T47D (cell line): ENCODE measurements at regions not wholly inside any gene's neighbourhood (a gene's known extent, or its start where the extent isn't known, plus 50 kb on each side); places are given as distances from the start of the nearest gene placed in this dataset.
"Not testable (repeated sequence)": the region's sequence is repeated elsewhere in the genome, so short reads cannot be mapped to it uniquely, and the experiment has no call there.

Source experiments
- DNase-seq, 2 experiments: peaks; one replicate each; pipeline versions ENCODE4 v3.0.0 to v3.0.0-alpha.2; 2011 to 2012; ENCODE audit warnings: low read depth in 1 of 2, low spot score in 1 of 2
- in situ Hi-C: cut with HindIII; loops from 2 replicates; pipeline ENCODE4 v1.10.0; 2016; ENCODE audit warnings: low sequenced_read_pairs, low pct_unique_long_range_greater_than_20kb

DNA sequence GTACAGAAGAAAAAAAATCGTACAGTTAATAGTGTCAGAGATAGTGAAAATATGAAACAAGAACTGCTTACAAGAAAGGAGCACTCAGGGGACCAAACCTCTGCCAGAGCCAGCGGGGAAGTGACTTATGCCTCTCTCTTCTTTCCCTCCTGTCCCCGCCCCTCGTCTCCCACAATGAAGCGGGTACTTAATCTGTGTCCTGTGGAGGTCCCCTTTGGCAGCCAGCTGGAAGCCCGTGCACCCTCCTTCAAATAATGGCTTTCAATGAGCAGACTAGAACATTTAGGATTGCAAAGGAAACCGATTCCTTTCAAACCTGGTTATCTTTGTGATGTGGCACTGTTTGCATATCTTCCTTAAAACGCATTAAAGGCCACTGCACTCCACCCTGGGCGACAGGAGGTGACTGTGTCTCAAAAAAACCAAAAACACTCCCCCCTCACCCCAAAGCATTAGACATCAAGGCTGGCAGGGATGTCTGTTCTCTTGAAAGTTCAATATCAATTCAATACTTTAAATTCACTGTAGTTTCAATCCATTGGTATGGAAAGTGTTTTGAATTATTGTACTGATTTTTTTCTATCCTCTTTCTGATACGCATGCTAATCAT lies 51.7 kb downstream of the PPIAL4C start:
- DNase-seq, in situ Hi-C loops: not testable (repeated sequence)

DNA sequence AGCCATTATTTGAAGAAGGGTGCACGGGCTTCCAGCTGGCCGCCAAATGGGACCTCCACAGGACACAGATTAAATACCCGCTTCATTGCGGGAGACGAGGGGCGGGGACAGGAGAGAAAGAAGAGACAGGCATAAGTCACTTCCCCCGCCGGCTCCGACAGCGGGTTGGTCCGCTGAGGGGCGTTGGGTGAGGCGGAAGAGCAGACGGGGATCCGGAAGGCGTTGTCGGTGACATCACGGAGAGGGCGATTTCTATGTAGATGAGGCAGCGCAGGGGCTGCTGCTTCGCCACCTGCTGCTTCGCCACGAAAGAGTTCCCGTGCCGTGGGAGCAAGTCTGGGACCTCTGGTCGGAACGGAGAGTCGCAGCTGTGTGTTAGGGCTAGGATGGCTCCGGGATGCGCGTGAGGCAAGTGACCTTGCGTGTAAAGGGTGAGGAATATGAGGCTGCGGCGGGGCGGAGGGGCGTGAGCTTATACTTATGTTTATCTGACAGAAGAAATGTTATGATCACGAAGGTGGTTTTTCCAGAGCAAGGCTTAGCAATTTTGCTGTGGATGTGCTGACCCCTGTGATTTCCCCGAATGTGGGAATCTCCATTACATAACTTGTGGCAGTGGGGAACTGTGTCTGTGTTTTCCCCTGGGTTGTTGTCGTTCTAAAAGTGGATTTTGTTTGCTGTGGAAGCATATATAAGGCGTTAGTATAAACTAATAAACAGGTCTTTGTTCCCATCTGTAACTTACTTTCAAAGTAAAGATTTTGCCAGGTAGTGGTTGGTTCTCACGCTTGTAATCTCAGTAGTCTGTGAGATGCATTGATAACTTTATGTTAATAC lies 52.9 kb downstream of the PPIAL4C start:
- in situ Hi-C loops, result not testable (repeated sequence)
- peak; percentile 3 to 84 for DNase-seq

DNA sequence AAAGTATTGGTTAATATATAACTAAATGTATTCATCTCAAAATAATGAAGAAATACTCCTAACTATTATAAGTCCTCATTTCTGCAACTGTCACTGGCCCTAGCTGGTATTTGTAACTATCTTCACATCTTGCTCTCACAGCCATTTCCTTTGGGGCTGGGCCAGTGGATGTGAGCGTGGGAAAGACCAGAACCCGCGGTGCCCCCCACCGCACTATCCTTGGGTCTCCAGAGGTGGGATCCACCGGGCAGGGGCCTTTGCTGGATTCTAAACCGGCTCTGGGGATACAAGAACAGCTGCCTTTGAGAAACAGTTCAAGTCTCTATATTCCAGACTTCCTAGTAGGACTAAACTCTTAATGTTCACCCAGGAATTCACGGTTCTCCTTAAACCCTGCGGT lies 54.8 kb downstream of the PPIAL4C start:
- in situ Hi-C loops, DNase-seq: not testable (repeated sequence)

DNA sequence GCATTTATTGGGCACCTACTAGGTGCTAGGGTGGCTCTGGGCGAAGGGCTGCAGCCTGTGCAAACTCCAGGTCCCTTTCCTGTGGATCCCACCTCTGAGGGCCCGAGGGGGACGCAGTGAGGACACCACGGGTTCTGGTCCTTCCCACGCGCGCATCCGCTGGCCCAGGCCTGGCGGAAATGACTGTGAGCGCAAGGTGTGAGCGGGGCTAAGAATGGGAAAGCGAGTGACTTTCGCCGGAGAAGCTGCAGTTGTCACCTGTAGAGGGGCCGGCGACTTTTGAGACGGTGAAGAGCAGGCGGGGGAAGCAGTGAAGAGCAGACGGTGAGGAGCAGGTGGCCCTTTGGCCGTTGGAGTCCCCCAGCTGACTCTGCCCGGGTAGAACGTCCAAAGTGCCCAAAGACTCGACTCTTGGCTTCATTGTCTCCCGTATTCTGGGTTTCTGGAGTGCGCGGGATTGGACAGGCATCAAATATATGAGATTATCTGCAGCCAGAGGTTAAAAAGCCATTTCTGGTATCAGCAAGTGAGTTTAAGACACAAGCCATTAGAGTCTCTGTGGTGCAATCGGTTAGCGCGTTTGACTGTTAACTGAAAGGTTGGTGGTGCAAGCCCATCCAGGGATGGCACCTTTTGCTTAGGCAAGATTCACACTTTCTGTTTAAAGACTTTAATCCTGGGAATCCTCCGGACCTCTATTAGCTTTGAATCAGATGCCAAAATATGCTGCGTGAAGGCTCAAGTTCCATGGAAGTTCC lies 55.4 kb downstream of the PPIAL4C start:
- in situ Hi-C loops, DNase-seq: not testable (repeated sequence)

DNA sequence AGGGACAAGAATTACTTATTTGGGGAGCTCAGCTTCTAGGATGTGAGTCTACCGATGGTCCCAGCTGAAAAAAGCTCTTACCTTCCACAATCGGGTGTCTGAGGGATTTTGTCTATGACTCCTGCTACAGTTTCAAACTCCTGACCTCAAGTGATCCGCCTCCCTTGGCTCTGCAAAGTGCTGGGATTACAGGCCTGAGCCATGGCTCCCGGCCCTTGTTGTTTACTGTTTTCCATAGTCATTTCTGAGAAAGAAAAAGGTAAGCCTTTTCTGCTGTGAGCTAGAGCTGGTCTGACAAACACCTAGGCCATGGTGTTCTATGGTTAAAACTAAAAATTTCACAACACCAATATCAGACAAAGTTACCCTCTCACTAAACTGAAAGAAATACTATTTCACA lies 57.5 kb downstream of the PPIAL4C start:
- DNase-seq, result not testable (repeated sequence)

DNA sequence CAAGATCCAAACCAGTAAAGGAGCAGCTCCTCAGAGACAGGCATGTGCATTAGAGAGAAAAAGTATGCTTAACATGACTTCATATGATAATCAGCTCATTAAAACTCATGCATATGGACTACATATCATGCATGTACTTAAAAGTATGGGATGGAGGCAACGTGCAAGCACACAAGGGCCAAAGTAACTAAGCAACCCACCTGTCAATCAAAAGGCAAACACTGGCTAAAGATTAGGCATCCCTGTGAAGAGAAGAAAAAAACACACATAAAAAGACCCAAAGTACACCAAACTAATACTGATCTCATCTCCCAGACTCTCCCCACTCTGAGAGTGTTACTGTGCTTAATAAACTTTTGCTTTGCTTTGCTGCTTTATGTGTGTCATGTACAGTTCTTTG lies 61.2 kb downstream of the PPIAL4C start:
- in situ Hi-C loops, DNase-seq: not testable (repeated sequence)

More for the DNA sequence above, 57.5 kb downstream of the PPIAL4C start:
- in situ Hi-C loops, result not testable (repeated sequence)

DNA sequence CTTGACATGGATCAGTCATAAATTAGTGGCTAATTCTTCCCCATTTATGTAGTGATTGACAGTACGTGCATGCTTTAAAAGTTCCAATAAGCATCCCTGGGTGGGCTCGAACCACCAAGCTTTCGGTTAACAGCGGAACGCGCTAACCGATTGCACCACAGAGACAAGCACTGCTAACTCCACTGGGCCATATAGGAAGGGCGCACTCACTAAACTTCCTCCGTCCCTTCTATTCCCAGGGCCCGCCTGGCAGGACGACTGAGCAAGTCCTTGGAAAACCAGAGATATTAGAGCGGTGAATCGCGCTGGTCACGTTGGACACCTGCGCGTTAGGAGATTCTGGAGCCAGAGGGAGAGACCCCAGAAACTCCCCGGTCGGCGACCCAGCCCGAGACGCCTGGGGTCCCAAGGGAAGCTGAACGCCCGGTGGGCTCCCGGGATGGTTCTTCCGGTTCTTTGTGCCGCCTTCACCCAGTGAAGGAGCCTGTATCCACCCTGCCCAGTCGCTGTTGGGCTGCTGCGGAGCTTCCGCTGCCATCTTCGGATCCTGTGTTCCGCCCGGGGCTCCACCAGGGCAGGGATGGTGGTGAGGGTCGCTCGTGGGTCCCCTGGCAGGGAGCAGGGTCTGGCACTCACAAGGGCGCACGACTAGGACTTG lies 62.8 kb downstream of the PPIAL4C start:
- in situ Hi-C loops, result not testable (repeated sequence)
- DNase-seq, result peak in 1 of 2 experiments; percentile 22

DNA sequence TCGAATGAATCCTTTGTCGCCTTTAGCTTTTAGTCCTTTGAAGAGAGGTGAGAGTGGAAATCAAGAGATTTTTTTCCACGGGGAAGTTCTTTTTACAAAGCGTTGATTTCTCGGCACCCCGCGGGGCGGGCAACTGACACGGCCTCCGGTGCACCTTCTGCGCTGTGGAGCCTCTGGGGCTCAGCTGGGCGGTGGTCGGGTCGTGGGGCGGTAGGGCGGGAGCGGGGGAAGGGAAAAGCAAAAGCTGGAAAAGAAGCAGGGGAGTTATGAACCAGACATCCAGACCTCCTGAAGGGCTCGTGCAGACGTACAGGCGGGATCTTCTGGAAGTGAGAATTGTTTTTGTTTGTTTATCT lies 63.3 kb downstream of the PPIAL4C start:
- in situ Hi-C loops, DNase-seq: not testable (repeated sequence)

DNA sequence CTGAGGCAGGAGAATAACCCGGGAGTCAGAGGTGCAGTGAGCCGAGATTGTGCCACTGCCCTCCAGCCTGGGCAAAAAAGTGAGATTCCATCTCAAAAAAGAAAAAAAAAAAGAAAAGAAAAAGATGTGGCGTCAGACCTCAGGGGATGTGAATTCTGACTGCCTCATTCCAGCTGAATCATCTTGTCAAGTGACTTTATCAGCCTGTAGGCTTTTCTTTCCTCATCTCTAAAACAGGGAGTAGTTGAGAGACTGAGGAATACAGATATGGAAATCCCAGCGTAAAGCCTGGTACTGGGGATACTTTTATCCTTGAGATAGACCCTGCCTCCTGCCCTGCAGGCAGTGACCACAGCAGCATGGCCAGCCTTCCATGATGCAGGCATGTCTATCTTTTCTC lies 74.1 kb downstream of the PPIAL4C start:
- in situ Hi-C loops, DNase-seq: not testable (repeated sequence)

DNA sequence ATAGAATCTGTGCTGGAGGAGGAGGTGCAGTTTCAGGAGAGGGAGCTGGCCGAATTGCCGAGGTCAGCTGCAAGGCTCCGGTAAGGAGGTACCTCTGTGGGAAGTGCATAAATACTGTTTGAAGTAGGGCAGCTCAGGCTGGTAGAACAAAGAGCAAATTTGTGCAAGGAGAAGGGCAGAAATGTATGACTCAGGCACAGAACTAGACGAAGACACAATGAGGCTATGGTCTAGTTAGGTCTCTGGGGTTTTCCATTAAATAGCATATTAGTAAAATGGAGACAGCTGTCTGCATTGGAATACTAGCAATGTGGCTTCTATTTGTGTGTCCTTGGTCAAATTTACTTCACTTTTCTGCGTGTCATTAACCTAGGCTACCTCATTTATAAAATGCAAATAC lies 74.5 kb downstream of the PPIAL4C start:
- DNase-seq, in situ Hi-C loops: not testable (repeated sequence)

DNA sequence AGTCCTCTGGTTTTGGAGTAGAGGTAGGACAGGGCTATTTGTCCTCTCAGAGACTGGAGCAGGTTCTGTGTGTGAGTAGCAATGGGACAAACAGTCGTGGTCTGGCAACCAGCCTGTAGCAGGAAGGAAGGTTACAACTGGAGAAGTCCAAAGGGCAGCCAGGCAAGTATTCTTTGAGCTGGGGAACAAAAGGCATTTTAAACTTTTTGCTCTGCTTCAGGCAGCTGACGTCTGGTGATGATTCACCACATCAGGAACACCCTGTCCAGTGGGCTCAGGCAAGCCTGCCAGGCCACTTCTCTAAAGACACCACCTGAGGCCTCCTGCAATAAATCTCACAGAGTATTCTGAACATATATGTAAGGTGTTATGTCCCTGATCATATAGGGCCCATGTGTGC lies 81.0 kb downstream of the PPIAL4C start:
- not testable (repeated sequence) for DNase-seq

DNA sequence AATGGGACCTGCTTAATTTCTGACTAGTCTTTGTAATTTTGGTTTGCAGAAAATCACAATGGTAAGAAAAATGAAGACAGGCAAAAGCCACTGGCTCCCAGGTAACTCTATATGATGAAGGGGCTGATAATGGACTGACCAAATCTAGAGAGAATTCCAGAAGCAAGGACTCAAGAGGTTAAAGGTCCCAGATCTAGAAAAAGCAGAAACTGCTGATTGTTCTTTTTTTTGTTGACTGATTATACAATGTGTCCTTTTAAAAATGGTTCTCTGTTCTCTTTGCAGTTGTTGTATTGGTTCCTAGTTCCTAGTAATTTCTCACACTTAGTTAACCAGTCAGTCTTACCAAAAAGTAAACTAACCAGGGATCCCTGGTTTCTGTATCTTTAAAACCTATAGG lies 81.4 kb downstream of the PPIAL4C start:
- DNase-seq, in situ Hi-C loops: not testable (repeated sequence)

More for the DNA sequence above, 81.0 kb downstream of the PPIAL4C start:
- in situ Hi-C loops, result not testable (repeated sequence)

DNA sequence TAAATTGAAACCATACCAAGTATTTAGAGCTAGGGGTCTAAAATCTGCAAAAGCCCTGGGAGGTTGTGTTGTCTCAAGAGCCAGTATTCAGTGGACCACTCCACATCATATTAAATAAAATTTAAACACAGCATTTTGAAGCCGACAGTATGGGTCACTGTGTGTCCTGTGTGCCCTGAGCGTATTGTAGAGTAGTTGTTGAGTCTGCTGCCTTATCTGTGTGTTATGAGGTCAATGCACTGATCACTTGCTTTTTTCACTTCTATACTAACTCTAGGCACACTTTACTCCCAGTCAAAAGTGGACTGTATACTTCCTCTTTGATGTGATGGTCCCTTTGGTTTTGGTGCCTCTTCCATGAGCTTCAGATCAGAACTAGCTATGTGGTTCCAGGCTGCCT lies 81.9 kb downstream of the PPIAL4C start:
- in situ Hi-C loops, DNase-seq: not testable (repeated sequence)

DNA sequence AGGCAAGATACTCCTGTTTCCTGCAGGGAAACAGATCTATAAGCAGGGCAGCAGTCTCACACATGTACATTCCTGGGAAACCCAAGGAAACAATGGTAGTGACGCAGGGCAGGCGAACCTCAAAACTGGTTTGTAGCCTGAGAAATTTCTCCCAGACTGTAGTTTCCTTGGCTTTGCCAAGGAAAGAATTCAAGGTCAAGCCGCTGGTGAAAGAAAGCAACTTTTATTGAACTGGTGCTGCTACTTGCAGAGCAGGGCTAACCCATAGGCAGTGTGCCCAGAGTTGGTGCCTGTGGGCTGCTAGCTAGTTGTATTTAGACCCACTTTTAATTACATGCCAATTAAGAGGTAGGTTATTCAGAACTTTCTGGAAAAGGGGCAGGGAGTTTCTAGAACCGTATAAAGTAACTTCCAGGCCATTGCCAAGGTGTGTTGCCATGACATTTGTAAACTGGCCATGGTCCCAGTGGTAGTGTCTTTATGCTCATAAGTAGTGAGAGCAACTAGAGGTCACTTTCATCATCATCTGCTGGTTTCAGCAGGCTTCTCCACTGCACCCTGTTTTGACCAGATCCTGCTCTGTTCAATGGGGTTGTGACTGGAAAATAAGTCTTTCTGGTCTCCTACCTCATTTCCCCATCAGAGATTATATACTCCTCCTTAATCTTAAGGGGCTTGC lies 89.7 kb downstream of the PPIAL4C start:
- DNase-seq, in situ Hi-C loops: not testable (repeated sequence)

DNA sequence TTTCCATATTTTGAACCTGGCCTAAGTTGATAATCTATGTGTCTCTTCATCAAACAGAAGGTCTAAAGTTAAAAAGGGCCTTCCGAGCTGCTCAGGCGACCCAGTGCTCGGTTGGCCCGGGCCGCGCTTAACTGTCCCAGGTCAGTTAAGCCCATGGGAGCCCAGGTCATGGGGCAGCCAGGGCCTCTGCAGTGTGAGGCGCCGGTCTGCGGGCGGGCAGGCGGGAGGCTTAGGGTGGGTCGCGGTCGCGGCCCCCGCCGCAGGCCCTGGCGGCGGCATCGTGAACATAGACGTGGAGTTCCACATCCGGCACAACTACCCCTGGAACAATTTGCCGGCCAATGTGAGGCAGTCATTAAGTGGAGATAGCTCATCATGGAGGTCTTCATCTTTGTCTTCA lies 91.3 kb downstream of the PPIAL4C start:
- in situ Hi-C loops, result not testable (repeated sequence)

DNA sequence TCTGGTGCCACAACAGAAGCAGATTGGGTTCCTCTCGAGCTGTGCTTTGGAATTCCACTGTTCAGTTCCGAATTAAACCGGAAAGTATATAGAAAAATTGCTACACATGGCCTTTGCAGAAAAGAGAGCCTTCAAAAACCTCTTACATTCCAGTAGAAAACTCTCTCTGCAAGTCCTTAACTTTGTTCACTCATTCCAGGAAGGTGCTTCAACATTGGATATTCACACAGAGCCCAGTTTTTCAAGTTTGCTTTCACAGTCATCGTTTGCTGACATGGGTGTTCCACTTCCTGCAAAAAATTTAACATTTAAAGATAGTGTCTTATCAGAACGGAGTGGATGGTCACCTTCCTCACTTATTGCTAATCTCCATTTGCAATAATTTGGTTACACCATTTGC lies 93.7 kb downstream of the PPIAL4C start:
- in situ Hi-C loops, result not testable (repeated sequence)

More for the DNA sequence above, 91.3 kb downstream of the PPIAL4C start:
- not testable (repeated sequence) for DNase-seq

DNA sequence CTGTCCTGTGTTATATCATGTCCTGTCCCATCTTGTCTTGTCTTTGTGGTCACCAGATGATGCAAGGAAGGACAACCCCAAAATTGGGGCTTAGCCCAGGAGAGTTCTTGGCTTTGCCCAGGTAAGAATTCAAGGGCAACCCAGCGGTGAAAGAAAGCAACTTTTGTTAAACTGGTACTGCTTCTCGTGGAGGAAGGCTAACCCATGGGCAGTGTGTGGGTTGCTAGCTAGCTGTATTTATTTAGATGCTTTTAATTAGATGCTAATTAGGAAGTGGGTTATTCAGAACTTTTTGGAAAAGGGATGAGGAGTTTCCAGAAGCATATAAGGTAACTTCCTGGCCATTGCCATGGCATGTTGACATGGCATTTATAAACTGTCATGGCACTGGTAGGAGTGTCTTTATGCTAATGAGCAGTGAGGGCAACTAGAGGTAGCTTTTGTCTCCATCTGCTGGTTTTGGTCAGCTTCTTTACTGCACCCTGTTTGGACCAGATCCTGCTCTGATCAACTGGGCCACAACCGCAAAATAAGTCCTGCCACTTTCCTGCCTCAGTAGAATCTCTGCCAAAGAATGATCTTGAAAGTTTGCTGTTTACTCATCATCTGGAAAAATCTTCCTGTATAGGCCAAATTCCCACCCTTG lies 95.8 kb upstream of the FCGR1A start:
- in situ Hi-C loops, DNase-seq: not testable (repeated sequence)

More for the DNA sequence above, 93.7 kb downstream of the PPIAL4C start:
- not testable (repeated sequence) for DNase-seq
